ENCODE measurements at regions not wholly inside any gene's neighbourhood (a gene's known extent, or its start where the extent isn't known, plus 50 kb on each side); places are given as distances from the start of the nearest gene placed in this dataset.

- no peak for TF ChIP-seq POLR2A (IDR thresholded peaks at IDR 0.05; ENCODE audit: low read length)
- TF ChIP-seq GATA1 (IDR thresholded peaks at IDR 0.05; ENCODE audit: low read depth, low read length), result no peak
Measured at GRCh38 chr10:75291805-75292204, 56.0 kb upstream of the COMTD1 start.
